ENCODE measurements at regions not wholly inside any gene's neighbourhood (a gene's known extent, or its start where the extent isn't known, plus 50 kb on each side); places are given as distances from the start of the nearest gene placed in this dataset.

DNA sequence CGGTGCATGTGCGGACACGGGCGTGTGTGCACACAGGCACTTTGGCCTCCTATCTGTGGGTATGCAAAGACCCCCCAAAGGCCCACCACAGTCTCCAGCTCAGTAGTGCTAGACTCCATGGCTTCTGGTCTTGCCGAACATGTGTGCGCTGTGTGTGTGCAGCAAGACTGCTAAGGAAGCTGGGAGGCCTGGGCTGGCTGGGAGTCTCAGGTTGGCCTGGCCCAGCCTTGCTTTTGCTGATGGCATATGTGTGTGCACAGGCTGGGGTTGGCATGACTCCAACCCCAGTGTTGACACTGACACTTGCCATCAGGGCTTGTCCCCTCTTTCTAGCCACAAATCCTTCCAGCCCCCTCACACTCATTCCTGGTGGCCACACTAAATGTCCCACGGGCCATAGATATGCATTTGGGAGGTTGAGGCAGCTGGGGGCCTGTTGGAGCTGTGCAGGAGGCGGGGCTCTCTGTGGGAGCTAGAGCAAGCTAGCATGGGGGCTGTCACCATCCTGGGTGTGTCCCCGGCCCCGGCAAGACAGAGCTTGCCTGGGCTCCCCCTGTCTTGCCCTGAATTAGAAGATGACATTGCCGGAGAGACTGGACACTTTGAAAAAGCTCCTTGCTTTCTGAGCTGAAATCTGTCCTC lies 60.9 kb upstream of the NECTIN1 start:
- Histone ChIP-seq H3K4me1 (ENCODE audit: low read length) (peaks cover 26% of the 10 kb centered on the region), H3K27me3 (ENCODE audit: low read depth, low read length) (no peaks in the 10 kb centered on the region)

DNA sequence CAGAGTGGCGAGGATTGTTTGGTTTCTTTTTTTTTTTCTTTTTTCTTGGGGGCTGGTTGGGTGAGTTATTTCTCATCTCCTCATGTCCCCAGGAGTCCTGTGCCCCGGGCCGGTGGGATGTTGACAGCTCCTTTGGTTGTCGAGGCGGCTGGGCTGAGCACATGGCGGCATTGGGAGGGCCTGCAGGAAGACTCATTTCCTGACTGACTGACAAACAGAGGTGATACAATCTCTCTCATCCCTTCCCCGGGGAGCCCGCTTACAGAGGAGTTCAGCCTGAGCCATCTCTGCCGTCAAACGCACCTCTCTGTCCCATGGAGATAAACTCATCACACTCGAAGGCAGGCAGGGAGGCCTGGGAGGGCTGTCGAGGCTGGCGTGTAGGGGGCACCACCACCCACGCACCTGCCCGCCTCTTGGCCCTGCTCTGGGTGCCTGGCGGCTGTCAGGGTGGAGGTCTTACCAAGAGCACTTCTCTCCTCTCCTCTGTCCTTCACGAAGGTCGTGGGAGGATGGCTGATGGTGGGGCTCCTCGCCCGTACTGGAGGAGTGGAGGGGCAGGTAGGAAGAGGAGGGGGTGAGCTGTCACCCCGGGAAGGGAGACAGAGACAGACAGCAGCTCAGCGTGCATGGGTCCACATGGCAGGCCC lies 60.0 kb upstream of the NECTIN1 start:
- Histone ChIP-seq H3K9me3 (ENCODE audit: insufficient read depth, low read length) (no peaks in the 10 kb centered on the region), H3K4me2 (ENCODE audit: low read length) (no peak overlapping the region), H3K4me3 (ENCODE audit: low read length) (no peak overlapping the region), H2AFZ (ENCODE audit: low read depth, low read length) (no peak overlapping the region), H3K27me3 (ENCODE audit: low read depth, low read length) (no peaks in the 10 kb centered on the region), H3K4me1 (ENCODE audit: low read length) (peaks cover 35% of the 10 kb centered on the region), H3K79me2 (ENCODE audit: low read length) (no peaks in the 10 kb centered on the region), H4K20me1 (ENCODE audit: insufficient read depth, low read length) (0 out of 2 replicates have a peak, but pooled peaks cover 4% of the 10 kb centered on the region), H3K9ac (ENCODE audit: low read length) (no peak overlapping the region), H3K27ac (ENCODE audit: low read length) (no peak overlapping the region), H3K36me3 (replicated peaks; ENCODE audit: low read depth, low read length) (peaks cover 7% of the 10 kb centered on the region)
- TF ChIP-seq EZH2phosphoT487 (IDR thresholded peaks at IDR 0.05; ENCODE audit: low read depth) = no peak
- TF ChIP-seq, protein P1, sequence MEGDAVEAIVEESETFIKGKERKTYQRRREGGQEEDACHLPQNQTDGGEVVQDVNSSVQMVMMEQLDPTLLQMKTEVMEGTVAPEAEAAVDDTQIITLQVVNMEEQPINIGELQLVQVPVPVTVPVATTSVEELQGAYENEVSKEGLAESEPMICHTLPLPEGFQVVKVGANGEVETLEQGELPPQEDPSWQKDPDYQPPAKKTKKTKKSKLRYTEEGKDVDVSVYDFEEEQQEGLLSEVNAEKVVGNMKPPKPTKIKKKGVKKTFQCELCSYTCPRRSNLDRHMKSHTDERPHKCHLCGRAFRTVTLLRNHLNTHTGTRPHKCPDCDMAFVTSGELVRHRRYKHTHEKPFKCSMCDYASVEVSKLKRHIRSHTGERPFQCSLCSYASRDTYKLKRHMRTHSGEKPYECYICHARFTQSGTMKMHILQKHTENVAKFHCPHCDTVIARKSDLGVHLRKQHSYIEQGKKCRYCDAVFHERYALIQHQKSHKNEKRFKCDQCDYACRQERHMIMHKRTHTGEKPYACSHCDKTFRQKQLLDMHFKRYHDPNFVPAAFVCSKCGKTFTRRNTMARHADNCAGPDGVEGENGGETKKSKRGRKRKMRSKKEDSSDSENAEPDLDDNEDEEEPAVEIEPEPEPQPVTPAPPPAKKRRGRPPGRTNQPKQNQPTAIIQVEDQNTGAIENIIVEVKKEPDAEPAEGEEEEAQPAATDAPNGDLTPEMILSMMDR (IDR thresholded peaks at IDR 0.05; ENCODE audit: low read depth, low read length) = no peak

More for the DNA sequence above, 60.9 kb upstream of the NECTIN1 start:
- H3K36me3 ChIP-seq (replicated peaks; ENCODE audit: low read depth, low read length) = peaks cover 7% of the 10 kb centered on the region
- H3K79me2 ChIP-seq (ENCODE audit: low read length) = no peaks in the 10 kb centered on the region
- H2AFZ ChIP-seq (ENCODE audit: low read depth, low read length) = no peak overlapping the region
- H3K4me2 ChIP-seq (ENCODE audit: low read length) = no peak overlapping the region
- H3K9me3 ChIP-seq (ENCODE audit: insufficient read depth, low read length) = no peaks in the 10 kb centered on the region
- H3K27ac ChIP-seq (ENCODE audit: low read length) = no peak overlapping the region
- no peak overlapping the region for H3K4me3 ChIP-seq (ENCODE audit: low read length)
- H3K9ac ChIP-seq (ENCODE audit: low read length) = no peak overlapping the region
- TF ChIP-seq, protein P1 (IDR thresholded peaks at IDR 0.05; ENCODE audit: low read depth, low read length) = no peak
- no peak for TF ChIP-seq EZH2phosphoT487 (IDR thresholded peaks at IDR 0.05; ENCODE audit: low read depth)
- peaks cover 5% of the 10 kb centered on the region; the same call in 1 of the 2 replicates for H4K20me1 ChIP-seq (ENCODE audit: insufficient read depth, low read length)

DNA sequence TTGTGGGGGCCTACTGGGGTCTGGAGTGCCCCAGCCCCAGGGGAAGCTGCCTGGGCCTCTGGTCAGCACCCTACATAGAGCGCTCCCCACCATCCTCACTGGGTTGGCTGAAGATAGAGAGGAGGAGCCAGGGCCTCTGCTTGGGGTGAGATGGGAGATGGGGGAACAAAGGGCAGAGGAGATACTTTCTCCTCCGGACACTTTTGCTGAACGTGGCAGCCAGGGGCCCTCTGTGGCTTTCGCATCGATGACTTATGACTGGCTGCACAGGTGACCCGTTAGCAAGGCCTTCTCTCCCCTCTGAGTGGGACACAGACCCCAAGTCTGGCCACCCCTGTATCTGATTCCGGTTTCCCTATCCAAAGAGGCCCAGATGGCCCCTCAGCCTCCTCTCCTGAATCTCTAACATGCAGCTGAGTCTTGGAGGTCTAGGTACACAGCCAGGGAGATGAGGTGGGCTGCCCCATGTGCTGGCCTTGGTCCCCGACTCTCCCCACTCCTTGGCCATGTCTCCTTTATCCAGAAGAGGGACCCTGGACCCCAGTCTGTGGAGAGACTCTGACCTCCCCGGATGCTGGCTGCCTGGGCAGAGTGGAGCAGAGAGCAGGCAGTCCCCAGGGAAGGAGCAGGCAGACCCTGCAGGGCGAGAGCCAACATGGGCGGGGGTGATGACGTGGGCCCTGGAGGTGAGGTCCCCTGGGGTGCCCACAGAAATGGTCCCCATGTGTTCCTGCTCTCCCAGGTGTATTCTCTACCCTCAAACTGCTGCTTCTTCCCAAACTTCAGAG lies 59.3 kb upstream of the NECTIN1 start:
- no peak overlapping the region for H2AFZ ChIP-seq (ENCODE audit: low read depth, low read length)
- H3K27me3 ChIP-seq (ENCODE audit: low read depth, low read length) = no peaks in the 10 kb centered on the region
- TF ChIP-seq EZH2phosphoT487 (IDR thresholded peaks at IDR 0.05; ENCODE audit: low read depth) = no peak
- TF ChIP-seq, protein P1 (IDR thresholded peaks at IDR 0.05; ENCODE audit: low read depth, low read length) = no peak
- peaks cover 4% of the 10 kb centered on the region for H3K79me2 ChIP-seq (ENCODE audit: low read length)
- no peak overlapping the region for H3K27ac ChIP-seq (ENCODE audit: low read length)
- H3K4me3 ChIP-seq (ENCODE audit: low read length) = no peak overlapping the region
- H3K9ac ChIP-seq (ENCODE audit: low read length) = no peak overlapping the region
- no peaks in the 10 kb centered on the region for H3K9me3 ChIP-seq (ENCODE audit: insufficient read depth, low read length)
- peaks cover 42% of the 10 kb centered on the region for H3K4me1 ChIP-seq (ENCODE audit: low read length)
- no peak overlapping the region for H3K4me2 ChIP-seq (ENCODE audit: low read length)
- H3K36me3 ChIP-seq (replicated peaks; ENCODE audit: low read depth, low read length) = peaks cover 7% of the 10 kb centered on the region
- H4K20me1 ChIP-seq (ENCODE audit: insufficient read depth, low read length) = 0 out of 2 replicates have a peak, but pooled peaks cover 8% of the 10 kb centered on the region

DNA sequence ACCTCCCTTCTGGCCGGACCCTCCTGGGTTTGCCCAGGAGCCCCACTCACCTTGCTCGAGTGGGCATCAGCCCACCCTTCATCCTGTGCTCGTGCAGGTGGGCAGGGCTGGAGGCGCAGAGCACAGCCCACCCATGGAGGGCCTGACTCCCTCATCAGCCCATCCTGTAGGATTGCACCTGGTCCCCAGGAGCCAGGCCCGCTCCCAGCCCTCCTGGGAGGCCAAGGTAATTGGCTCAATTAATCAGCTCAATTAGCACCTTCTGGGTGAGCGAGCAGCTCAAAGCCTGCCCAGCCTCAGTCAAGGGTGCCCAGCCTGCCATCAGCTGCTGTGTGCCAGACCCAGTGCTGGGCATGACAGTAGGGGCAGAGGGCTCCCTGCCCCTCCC lies 58.1 kb upstream of the NECTIN1 start:
- Histone ChIP-seq H3K4me2 (ENCODE audit: low read length) (peak overlapping the region; percentile 65), H3K9me3 (ENCODE audit: insufficient read depth, low read length) (no peaks in the 10 kb centered on the region), H3K4me3 (ENCODE audit: low read length) (no peak overlapping the region), H3K9ac (ENCODE audit: low read length) (no peak overlapping the region), H2AFZ (ENCODE audit: low read depth, low read length) (no peak overlapping the region), H3K36me3 (replicated peaks; ENCODE audit: low read depth, low read length) (peaks cover 11% of the 10 kb centered on the region), H3K4me1 (ENCODE audit: low read length) (peaks cover 54% of the 10 kb centered on the region), H4K20me1 (ENCODE audit: insufficient read depth, low read length) (0 out of 2 replicates have a peak, but pooled peaks cover 9% of the 10 kb centered on the region), H3K27me3 (ENCODE audit: low read depth, low read length) (no peaks in the 10 kb centered on the region), H3K27ac (ENCODE audit: low read length) (peak overlapping the region; percentile 24; the same call in 1 of the 2 replicates), H3K79me2 (ENCODE audit: low read length) (peaks cover 4% of the 10 kb centered on the region)
- TF ChIP-seq, protein P1 (IDR thresholded peaks at IDR 0.05; ENCODE audit: low read depth, low read length) = no peak
- TF ChIP-seq EZH2phosphoT487 (IDR thresholded peaks at IDR 0.05; ENCODE audit: low read depth) = no peak
